ENCODE measurements at regions not wholly inside any gene's neighbourhood (a gene's known extent, or its start where the extent isn't known, plus 50 kb on each side); places are given as distances from the start of the nearest gene placed in this dataset.

DNA sequence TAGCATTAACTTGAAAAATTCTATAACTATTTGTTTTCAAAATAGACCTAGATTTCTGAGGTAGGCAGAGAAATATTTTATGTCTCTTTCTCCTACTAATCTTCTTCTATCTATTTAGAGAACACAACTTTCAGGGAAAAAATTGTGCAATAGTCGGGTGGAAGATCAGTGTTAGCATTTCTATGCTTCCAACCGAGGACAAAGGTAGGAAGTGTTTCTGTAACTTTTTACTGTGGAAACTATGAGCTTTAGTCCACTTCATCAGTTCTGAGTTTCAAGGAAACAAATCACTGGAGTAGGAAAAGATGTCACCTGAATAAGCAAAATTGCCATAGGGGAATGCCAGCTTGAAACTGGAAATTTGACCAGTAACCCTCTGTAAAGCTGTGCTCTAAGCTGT, 207.7 kb upstream of the CTAGE1 start:
- H3K79me2 ChIP-seq (replicated peaks; ENCODE audit: insufficient read depth, low read length): no peaks in the 10 kb centered on the region
- no peak overlapping the region for H3K4me3 ChIP-seq (ENCODE audit: low read length)
- H3K9me2 ChIP-seq (ENCODE audit: insufficient read depth, low read length): no peaks in the 10 kb centered on the region
- no peaks in the 10 kb centered on the region for H3K27me3 ChIP-seq (ENCODE audit: insufficient read depth, low read depth, low read length)
- H3K36me3 ChIP-seq (ENCODE audit: insufficient read depth, low read length): no peaks in the 10 kb centered on the region
- H2AFZ ChIP-seq (ENCODE audit: low read depth, low read length): no peak overlapping the region
- no peak overlapping the region for H3K4me2 ChIP-seq (ENCODE audit: low read length)
- no peaks in the 10 kb centered on the region for H3K9me3 ChIP-seq (ENCODE audit: low read length)
- no peaks in the 10 kb centered on the region for H3F3A ChIP-seq (ENCODE audit: insufficient read depth, low read length, poor library complexity, severe bottlenecking)
- H3K27ac ChIP-seq (ENCODE audit: low read length): no peak overlapping the region
- no peaks in the 10 kb centered on the region for H4K20me1 ChIP-seq (ENCODE audit: insufficient read depth)
- H3K9ac ChIP-seq (ENCODE audit: low read length): no peak overlapping the region
- TF ChIP-seq TAF1 (IDR thresholded peaks at IDR 0.05; ENCODE audit: low read depth) (no peak), SMC3 (conservative IDR thresholded peaks at IDR 0.05; ENCODE audit: poor library complexity) (no peak), EZH2 (IDR thresholded peaks at IDR 0.05; ENCODE audit: borderline replicate concordance, insufficient read depth, low read length, poor library complexity, severe bottlenecking) (no peak), POLR2AphosphoS5 (IDR thresholded peaks at IDR 0.05) (no peak), MXI1 (conservative IDR thresholded peaks at IDR 0.05; ENCODE audit: poor library complexity, severe bottlenecking) (no peak), RAD21 (conservative IDR thresholded peaks at IDR 0.05) (no peak), EP300 (conservative IDR thresholded peaks at IDR 0.05; ENCODE audit: poor library complexity, severe bottlenecking) (no peak)
- TF ChIP-seq, protein P1, sequence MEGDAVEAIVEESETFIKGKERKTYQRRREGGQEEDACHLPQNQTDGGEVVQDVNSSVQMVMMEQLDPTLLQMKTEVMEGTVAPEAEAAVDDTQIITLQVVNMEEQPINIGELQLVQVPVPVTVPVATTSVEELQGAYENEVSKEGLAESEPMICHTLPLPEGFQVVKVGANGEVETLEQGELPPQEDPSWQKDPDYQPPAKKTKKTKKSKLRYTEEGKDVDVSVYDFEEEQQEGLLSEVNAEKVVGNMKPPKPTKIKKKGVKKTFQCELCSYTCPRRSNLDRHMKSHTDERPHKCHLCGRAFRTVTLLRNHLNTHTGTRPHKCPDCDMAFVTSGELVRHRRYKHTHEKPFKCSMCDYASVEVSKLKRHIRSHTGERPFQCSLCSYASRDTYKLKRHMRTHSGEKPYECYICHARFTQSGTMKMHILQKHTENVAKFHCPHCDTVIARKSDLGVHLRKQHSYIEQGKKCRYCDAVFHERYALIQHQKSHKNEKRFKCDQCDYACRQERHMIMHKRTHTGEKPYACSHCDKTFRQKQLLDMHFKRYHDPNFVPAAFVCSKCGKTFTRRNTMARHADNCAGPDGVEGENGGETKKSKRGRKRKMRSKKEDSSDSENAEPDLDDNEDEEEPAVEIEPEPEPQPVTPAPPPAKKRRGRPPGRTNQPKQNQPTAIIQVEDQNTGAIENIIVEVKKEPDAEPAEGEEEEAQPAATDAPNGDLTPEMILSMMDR (IDR thresholded peaks at IDR 0.05; ENCODE audit: poor library complexity, severe bottlenecking): no peak
- TF ChIP-seq, protein P2, sequence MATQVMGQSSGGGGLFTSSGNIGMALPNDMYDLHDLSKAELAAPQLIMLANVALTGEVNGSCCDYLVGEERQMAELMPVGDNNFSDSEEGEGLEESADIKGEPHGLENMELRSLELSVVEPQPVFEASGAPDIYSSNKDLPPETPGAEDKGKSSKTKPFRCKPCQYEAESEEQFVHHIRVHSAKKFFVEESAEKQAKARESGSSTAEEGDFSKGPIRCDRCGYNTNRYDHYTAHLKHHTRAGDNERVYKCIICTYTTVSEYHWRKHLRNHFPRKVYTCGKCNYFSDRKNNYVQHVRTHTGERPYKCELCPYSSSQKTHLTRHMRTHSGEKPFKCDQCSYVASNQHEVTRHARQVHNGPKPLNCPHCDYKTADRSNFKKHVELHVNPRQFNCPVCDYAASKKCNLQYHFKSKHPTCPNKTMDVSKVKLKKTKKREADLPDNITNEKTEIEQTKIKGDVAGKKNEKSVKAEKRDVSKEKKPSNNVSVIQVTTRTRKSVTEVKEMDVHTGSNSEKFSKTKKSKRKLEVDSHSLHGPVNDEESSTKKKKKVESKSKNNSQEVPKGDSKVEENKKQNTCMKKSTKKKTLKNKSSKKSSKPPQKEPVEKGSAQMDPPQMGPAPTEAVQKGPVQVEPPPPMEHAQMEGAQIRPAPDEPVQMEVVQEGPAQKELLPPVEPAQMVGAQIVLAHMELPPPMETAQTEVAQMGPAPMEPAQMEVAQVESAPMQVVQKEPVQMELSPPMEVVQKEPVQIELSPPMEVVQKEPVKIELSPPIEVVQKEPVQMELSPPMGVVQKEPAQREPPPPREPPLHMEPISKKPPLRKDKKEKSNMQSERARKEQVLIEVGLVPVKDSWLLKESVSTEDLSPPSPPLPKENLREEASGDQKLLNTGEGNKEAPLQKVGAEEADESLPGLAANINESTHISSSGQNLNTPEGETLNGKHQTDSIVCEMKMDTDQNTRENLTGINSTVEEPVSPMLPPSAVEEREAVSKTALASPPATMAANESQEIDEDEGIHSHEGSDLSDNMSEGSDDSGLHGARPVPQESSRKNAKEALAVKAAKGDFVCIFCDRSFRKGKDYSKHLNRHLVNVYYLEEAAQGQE (IDR thresholded peaks at IDR 0.05; ENCODE audit: borderline replicate concordance): no peak

DNA sequence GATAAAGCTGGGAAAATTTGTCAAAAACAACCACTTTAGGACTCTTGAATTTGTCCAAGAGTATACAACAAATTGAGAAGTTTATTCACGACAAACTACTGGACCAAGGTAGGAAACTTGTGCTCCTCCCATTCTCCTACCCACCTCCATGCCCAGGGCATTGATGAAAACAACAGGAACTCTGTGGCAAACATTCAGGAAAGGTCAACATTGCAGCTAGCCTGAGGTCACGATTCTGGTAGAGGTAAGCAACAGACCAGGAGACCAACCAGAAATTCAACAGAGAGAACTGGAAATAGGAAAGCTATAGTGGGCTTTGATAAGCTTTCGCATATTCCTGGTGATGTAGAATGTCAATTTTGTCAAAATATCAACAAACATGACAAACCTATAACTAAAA, 209.1 kb upstream of the CTAGE1 start:
- TF ChIP-seq, protein P2 (IDR thresholded peaks at IDR 0.05; ENCODE audit: borderline replicate concordance): no peak
- TF ChIP-seq EZH2 (IDR thresholded peaks at IDR 0.05; ENCODE audit: borderline replicate concordance, insufficient read depth, low read length, poor library complexity, severe bottlenecking) (no peak), POLR2AphosphoS5 (IDR thresholded peaks at IDR 0.05) (no peak), RAD21 (conservative IDR thresholded peaks at IDR 0.05) (no peak), TAF1 (IDR thresholded peaks at IDR 0.05; ENCODE audit: low read depth) (no peak), MXI1 (conservative IDR thresholded peaks at IDR 0.05; ENCODE audit: poor library complexity, severe bottlenecking) (no peak), SMC3 (conservative IDR thresholded peaks at IDR 0.05; ENCODE audit: poor library complexity) (no peak), EP300 (conservative IDR thresholded peaks at IDR 0.05; ENCODE audit: poor library complexity, severe bottlenecking) (no peak)
- TF ChIP-seq, protein P1 (IDR thresholded peaks at IDR 0.05; ENCODE audit: poor library complexity, severe bottlenecking): no peak
- Histone ChIP-seq H3K9ac (ENCODE audit: low read length) (no peak overlapping the region), H3K27me3 (ENCODE audit: insufficient read depth, low read depth, low read length) (no peaks in the 10 kb centered on the region), H3K79me2 (replicated peaks; ENCODE audit: insufficient read depth, low read length) (no peaks in the 10 kb centered on the region), H2AFZ (ENCODE audit: low read depth, low read length) (no peak overlapping the region), H3K36me3 (ENCODE audit: insufficient read depth, low read length) (no peaks in the 10 kb centered on the region), H3K4me3 (ENCODE audit: low read length) (no peak overlapping the region), H3K9me2 (ENCODE audit: insufficient read depth, low read length) (no peaks in the 10 kb centered on the region), H3K9me3 (ENCODE audit: low read length) (no peaks in the 10 kb centered on the region), H3K27ac (ENCODE audit: low read length) (no peak overlapping the region), H3K4me2 (ENCODE audit: low read length) (no peak overlapping the region), H3F3A (ENCODE audit: insufficient read depth, low read length, poor library complexity, severe bottlenecking) (no peaks in the 10 kb centered on the region), H4K20me1 (ENCODE audit: insufficient read depth) (no peaks in the 10 kb centered on the region)

Data from neural cell (in vitro differentiated cells).